Breast epithelium (tissue), 4 donors: ENCODE measurements at regions not wholly inside any gene's neighbourhood (a gene's known extent, or its start where the extent isn't known, plus 50 kb on each side); places are given as distances from the start of the nearest gene placed in this dataset.
"Not testable (repeated sequence)": the region's sequence is repeated elsewhere in the genome, so short reads cannot be mapped to it uniquely, and the experiment has no call there.

Experiments
- DNase-seq, 2 donors: peaks; one replicate each; pipeline ENCODE4 v3.0.0-alpha.2; 2019; ENCODE audit warnings: low spot score in 2 of 2
- H3K27ac ChIP-seq, 2 donors: fragments of 200-600 bp; sonication (generic) in 1 of 2; one replicate each; pipeline ENCODE4 v1.5.1; 2016 to 2019; ENCODE audit warnings: mild to moderate bottlenecking in 1 of 2
- H3K27me3 ChIP-seq, 2 donors: fragments of 200-600 bp; sonication (generic) in 1 of 2; one replicate each; pipeline versions ENCODE4 v1.5.1 to v1.6.0; 2017 to 2019; ENCODE audit warnings: control low read depth in 1 of 2, mild to moderate bottlenecking in 1 of 2
- H3K36me3 ChIP-seq: fragments of 200-600 bp; one replicate; pipeline ENCODE4 v1.5.1; 2019
- H3K4me1 ChIP-seq, 2 donors: fragments of 200-600 bp; sonication (generic); one replicate each; pipeline ENCODE4 v1.5.1; 2016 to 2019; ENCODE audit warnings: control low read depth in 1 of 2
- H3K4me3 ChIP-seq, 3 donors: fragments of 200-600 bp; sonication (generic); 1 replicate in 2 of 3; 2 replicates in 1 of 3; pipeline ENCODE4 v1.5.1; 2016 to 2019; ENCODE audit warnings: mild to moderate bottlenecking in 3 of 3, moderate library complexity in 2 of 3
- H3K9me3 ChIP-seq, 2 donors: fragments of 200-600 bp; sonication (generic) in 1 of 2; one replicate each; pipeline ENCODE4 v1.5.1; 2016 to 2019; ENCODE audit warnings: control low read depth in 1 of 2
- POLR2A ChIP-seq: fragments of 450-650 bp; IDR thresholded peaks from one replicate; pipeline ENCODE4 v1.6.1; 2016; ENCODE audit warnings: antibody characterized with exemption, mild to moderate bottlenecking, moderate library complexity
- POLR2AphosphoS5 ChIP-seq, 3 donors: sonication (generic); formaldehyde crosslinking; IDR thresholded peaks; one replicate each; pipeline ENCODE4 v1.6.1; 2017; ENCODE audit warnings: antibody characterized with exemption in 3 of 3
- intact Hi-C: fragments of 100-400 bp; cut with DNase I; formaldehyde crosslinking; loops from one replicate; pipeline ENCODE4 v1.15.1; 2023; ENCODE audit warnings: low total_unique reads
- TF ChIP-seq, protein P1 (sequence below), 3 donors: fragments of 450-650 bp; IDR thresholded peaks; one replicate each; pipeline ENCODE4 v1.5.1; 2016 to 2017; ENCODE audit warnings: antibody characterized with exemption in 3 of 3, mild to moderate bottlenecking in 3 of 3, moderate library complexity in 3 of 3

DNA sequence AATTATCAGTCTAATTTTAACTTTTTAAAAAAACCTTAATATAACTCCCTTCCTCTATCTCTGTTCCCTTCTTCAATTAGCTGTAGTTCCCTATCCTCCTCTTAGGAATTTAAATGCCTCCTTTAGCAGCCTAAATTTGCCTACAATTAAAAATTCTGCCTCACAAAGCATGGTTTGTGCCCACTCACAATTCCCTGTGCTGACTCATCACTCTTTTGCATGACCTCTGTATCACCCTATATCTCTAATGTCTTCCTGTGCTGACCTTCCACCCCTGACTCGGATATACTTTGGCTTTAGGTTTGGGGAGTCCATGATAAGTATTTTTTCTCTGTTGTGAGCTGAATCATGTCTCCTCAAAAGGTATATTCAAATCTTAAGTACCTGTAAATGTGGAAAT lies 253.6 kb downstream of the RNF144B start:
- no peaks in the 10 kb centered on the region for H3K9me3 ChIP-seq
- no peak for DNase-seq
- intact Hi-C loops: no loop called here
- no peak overlapping the region for H3K4me3 ChIP-seq
- H3K36me3 ChIP-seq: no peaks in the 10 kb centered on the region
- H3K27ac ChIP-seq: no peak overlapping the region
- TF ChIP-seq POLR2A (no peak), POLR2AphosphoS5 (IDR thresholded peaks at IDR 0.05) (no peak)
- TF ChIP-seq, protein P1, sequence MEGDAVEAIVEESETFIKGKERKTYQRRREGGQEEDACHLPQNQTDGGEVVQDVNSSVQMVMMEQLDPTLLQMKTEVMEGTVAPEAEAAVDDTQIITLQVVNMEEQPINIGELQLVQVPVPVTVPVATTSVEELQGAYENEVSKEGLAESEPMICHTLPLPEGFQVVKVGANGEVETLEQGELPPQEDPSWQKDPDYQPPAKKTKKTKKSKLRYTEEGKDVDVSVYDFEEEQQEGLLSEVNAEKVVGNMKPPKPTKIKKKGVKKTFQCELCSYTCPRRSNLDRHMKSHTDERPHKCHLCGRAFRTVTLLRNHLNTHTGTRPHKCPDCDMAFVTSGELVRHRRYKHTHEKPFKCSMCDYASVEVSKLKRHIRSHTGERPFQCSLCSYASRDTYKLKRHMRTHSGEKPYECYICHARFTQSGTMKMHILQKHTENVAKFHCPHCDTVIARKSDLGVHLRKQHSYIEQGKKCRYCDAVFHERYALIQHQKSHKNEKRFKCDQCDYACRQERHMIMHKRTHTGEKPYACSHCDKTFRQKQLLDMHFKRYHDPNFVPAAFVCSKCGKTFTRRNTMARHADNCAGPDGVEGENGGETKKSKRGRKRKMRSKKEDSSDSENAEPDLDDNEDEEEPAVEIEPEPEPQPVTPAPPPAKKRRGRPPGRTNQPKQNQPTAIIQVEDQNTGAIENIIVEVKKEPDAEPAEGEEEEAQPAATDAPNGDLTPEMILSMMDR (IDR thresholded peaks at IDR 0.05): no peak
- H3K27me3 ChIP-seq: no peaks in the 10 kb centered on the region
- no peaks in the 10 kb centered on the region for H3K4me1 ChIP-seq

DNA sequence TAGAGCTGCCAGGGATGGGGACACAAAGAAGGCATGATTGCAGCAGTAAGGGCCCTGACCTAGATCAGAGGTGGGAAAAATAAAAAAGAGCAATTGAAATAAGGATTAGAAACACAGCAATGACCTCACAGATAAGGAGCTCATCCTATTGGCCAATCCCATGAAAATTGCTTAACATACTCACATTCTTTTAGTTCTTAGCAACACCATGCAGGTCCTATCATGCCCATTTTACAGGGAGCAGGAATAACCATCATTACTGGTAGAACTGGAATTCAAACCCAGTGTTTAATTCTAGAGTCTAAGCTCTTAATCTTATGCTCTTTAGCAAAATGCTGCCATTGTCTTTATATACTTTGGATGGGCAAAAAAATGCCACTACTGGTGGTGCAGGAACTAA lies 267.7 kb downstream of the RNF144B start:
- no peak overlapping the region for H3K4me3 ChIP-seq
- no peak for TF ChIP-seq POLR2AphosphoS5 (IDR thresholded peaks at IDR 0.05)
- TF ChIP-seq, protein P1 (IDR thresholded peaks at IDR 0.05): no peak
- no peak for TF ChIP-seq POLR2A
- no peak overlapping the region for H3K27ac ChIP-seq
- no peaks in the 10 kb centered on the region for H3K36me3 ChIP-seq
- H3K27me3 ChIP-seq: no peaks in the 10 kb centered on the region
- intact Hi-C loops: no loop called here
- no peak for DNase-seq
- no peaks in the 10 kb centered on the region for H3K9me3 ChIP-seq
- no peaks in the 10 kb centered on the region for H3K4me1 ChIP-seq

DNA sequence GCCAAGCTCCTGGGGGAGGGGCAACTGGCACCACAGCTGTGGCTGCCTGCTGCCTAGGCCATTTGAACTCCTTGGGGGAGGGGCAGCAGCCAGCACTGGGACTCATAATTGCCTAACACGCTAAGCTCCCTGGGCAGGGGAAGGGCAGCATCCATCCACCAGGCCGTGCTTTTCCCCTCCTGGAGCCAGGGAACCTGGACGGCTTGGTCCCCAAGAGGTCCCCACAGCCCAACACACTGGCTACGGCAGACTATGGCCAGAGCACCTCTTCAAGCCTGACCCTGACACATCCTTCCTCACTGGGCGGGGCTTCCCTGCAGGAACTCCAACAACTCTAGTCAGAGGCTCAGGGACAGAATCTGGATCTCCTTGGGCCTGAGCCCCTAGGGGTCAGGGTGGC lies 269.4 kb downstream of the RNF144B start:
- no peaks in the 10 kb centered on the region for H3K36me3 ChIP-seq
- no peaks in the 10 kb centered on the region for H3K4me1 ChIP-seq
- H3K9me3 ChIP-seq: no peaks in the 10 kb centered on the region
- DNase-seq: no peak
- TF ChIP-seq POLR2AphosphoS5 (IDR thresholded peaks at IDR 0.05): no peak
- TF ChIP-seq POLR2A: no peak
- TF ChIP-seq, protein P1 (IDR thresholded peaks at IDR 0.05): no peak
- no peak overlapping the region for H3K27ac ChIP-seq
- H3K27me3 ChIP-seq: no peaks in the 10 kb centered on the region
- H3K4me3 ChIP-seq: no peak overlapping the region
- intact Hi-C loops: no loop called here

DNA sequence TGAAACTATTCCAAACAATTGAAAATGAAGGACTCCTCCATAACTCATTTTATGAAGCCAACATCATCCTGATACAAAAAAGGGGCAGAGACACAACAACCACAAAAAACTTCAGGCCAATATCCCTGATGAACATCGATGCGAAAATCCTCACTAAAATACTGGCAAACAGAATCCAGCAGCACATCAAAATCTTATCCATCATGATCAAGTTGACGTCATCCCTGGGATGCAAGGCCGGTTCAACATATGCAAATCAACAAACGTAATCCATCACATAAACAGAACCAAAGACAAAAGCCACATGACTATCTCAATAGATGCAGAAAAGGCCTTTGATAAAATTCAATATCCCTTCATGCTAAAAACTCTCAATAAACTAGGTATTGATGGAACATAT lies 272.8 kb downstream of the RNF144B start:
- H3K4me1 ChIP-seq, H3K27ac ChIP-seq, H3K27me3 ChIP-seq, H3K4me3 ChIP-seq, H3K9me3 ChIP-seq, DNase-seq, H3K36me3 ChIP-seq, intact Hi-C loops: not testable (repeated sequence)

DNA sequence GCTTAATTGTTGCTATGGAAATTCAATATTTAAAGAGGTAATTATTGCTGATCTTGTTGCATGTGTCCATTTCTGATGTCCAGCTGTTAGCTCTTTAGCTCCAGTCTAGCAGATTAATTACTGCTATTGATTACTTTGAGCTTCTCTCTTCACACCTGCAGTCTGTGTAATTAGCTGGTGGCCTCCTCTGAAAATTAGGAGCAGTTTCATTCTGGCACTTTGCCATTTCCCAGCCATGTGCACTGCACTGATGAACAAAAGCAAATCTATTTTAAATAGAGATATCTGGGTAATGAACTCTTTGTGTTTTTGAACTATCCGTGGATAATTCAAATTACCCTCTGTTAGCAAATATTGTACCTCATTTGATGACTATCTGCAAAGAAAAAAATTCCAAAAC lies 275.9 kb downstream of the RNF144B start:
- H3K4me3 ChIP-seq: no peak overlapping the region
- intact Hi-C loops: no loop called here
- no peak for DNase-seq
- no peak overlapping the region for H3K27ac ChIP-seq
- TF ChIP-seq, protein P1 (IDR thresholded peaks at IDR 0.05): no peak
- no peak for TF ChIP-seq POLR2AphosphoS5 (IDR thresholded peaks at IDR 0.05)
- TF ChIP-seq POLR2A: no peak
- no peaks in the 10 kb centered on the region for H3K36me3 ChIP-seq
- no peaks in the 10 kb centered on the region for H3K9me3 ChIP-seq
- no peaks in the 10 kb centered on the region for H3K4me1 ChIP-seq
- H3K27me3 ChIP-seq: no peaks in the 10 kb centered on the region

DNA sequence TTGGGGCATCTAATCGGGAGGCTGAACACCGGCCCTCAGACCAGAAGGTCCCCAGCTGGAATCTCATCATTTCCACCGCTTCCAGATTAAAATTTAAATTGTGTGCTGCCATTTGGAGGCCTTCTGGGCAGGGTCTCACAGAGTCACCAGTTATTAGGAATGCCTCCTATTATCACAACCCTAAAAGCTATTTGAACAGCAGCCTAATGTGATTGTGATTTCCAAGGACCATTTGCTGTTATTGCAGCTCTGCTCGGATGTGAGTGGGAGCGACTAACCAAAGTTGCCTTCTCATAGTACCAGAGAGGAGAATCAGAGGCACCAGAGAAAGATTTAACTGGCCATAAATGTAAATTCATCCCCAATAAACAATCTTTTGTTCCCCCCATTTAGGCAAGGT lies 277.3 kb downstream of the RNF144B start:
- Histone ChIP-seq H3K36me3 (no peaks in the 10 kb centered on the region), H3K27ac (no peak overlapping the region), H3K9me3 (no peaks in the 10 kb centered on the region), H3K27me3 (no peaks in the 10 kb centered on the region), H3K4me1 (no peaks in the 10 kb centered on the region), H3K4me3 (no peak overlapping the region)
- intact Hi-C loops: no loop called here
- DNase-seq: no peak
- no peak for TF ChIP-seq POLR2AphosphoS5 (IDR thresholded peaks at IDR 0.05)
- TF ChIP-seq, protein P1 (IDR thresholded peaks at IDR 0.05): no peak
- no peak for TF ChIP-seq POLR2A
